GM18907 (cell line): ENCODE measurements at regions not wholly inside any gene's neighbourhood (a gene's known extent, or its start where the extent isn't known, plus 50 kb on each side); places are given as distances from the start of the nearest gene placed in this dataset.
A peak's percentile ranks its signal among the peaks of the same experiment; 100 is the strongest.
"Not testable (repeated sequence)": the region's sequence is repeated elsewhere in the genome, so short reads cannot be mapped to it uniquely, and the experiment has no call there.

Source experiments
- ATAC-seq: cut with Tn5 transposase; IDR thresholded peaks from one replicate; pipeline ENCODE4 v1.9.1; 2021; ENCODE audit warnings: mild to moderate bottlenecking, moderate library complexity; ENCODE audit not compliant: unreplicated experiment

- ATAC-seq: peak; percentile 61
Observed at GRCh38 chr1:56135069-56135863, 444.1 kb downstream of the PLPP3 start.

GRCh38 chr1:56133522-56134472, 445.6 kb downstream of the PLPP3 start:
- peak; percentile 56 for ATAC-seq

- ATAC-seq: no peak
Observed at GRCh38 chr1:56132520-56132919, 446.8 kb downstream of the PLPP3 start.

- no peak for ATAC-seq
Observed at GRCh38 chr1:56129837-56130236, 449.5 kb downstream of the PLPP3 start.

GRCh38 chr1:56125316-56125715, 454.0 kb downstream of the PLPP3 start:
- ATAC-seq: no peak

GRCh38 chr1:56123826-56124225, 455.5 kb downstream of the PLPP3 start:
- no peak for ATAC-seq

- no peak for ATAC-seq
Observed at GRCh38 chr1:56123421-56123820, 455.9 kb downstream of the PLPP3 start.

GRCh38 chr1:56120021-56120420, 459.3 kb downstream of the PLPP3 start:
- no peak for ATAC-seq

GRCh38 chr1:56118676-56119075, 460.7 kb downstream of the PLPP3 start:
- not testable (repeated sequence) for ATAC-seq

GRCh38 chr1:56115701-56116100, 463.7 kb downstream of the PLPP3 start:
- no peak for ATAC-seq

GRCh38 chr1:56113679-56114078, 465.7 kb downstream of the PLPP3 start:
- ATAC-seq: no peak

GRCh38 chr1:56107275-56107638, 472.1 kb downstream of the PLPP3 start:
- no peak for ATAC-seq

GRCh38 chr1:56106531-56107274, 472.7 kb downstream of the PLPP3 start:
- no peak for ATAC-seq

- ATAC-seq: no peak
Observed at GRCh38 chr1:56105397-56105796, 474.0 kb downstream of the PLPP3 start.

- no peak for ATAC-seq
Observed at GRCh38 chr1:56099766-56100265, 479.5 kb downstream of the PLPP3 start.

- no peak for ATAC-seq
Observed at GRCh38 chr1:56098946-56099345, 480.4 kb downstream of the PLPP3 start.

- no peak for ATAC-seq
Observed at GRCh38 chr1:56097713-56098112, 481.6 kb downstream of the PLPP3 start.

- no peak for ATAC-seq
Observed at GRCh38 chr1:56095696-56096665, 483.4 kb downstream of the PLPP3 start.

- ATAC-seq: no peak
Observed at GRCh38 chr1:56094168-56094567, 485.2 kb downstream of the PLPP3 start.
